Naive thymus-derived CD4-positive, alpha-beta T cell (primary cell): ENCODE measurements at regions not wholly inside any gene's neighbourhood (a gene's known extent, or its start where the extent isn't known, plus 50 kb on each side); places are given as distances from the start of the nearest gene placed in this dataset.

Source experiments
- ATAC-seq: fragments of 150-1000 bp; cut with Tn5 transposase; 2 replicates; pipeline ENCODE4 v1.10.0; 2021; ENCODE audit warnings: mild to moderate bottlenecking, moderate library complexity
- CTCF ChIA-PET: fragments of 350-600 bp; sonication (Branson Sonifier 250); formaldehyde crosslinking; loops from one replicate; lab custom pipeline; 2021; ENCODE audit warnings: antibody characterized with exemption; lab: Charles Lee
- POLR2A ChIA-PET: fragments of 350-600 bp; sonication (Branson Sonifier 250); formaldehyde crosslinking; loops from one replicate; lab custom pipeline; 2021; ENCODE audit warnings: antibody characterized with exemption, inconsistent platforms; lab: Charles Lee
- DNase-seq, 9 donors: peaks; one replicate each; pipeline versions ENCODE4 v3.0.0 to v3.0.0-alpha.2; 2020 to 2022; ENCODE audit warnings: mixed read lengths in 1 of 9
- H3K27ac ChIP-seq: one replicate; pipeline ENCODE4 v1.7.0; 2013; ENCODE audit warnings: mild to moderate bottlenecking, low read depth, low read length, moderate library complexity
- H3K27me3 ChIP-seq, 2 donors: one replicate each; pipeline ENCODE4 v1.7.0; 2013; ENCODE audit warnings: low read length in 2 of 2, mild to moderate bottlenecking in 2 of 2, moderate library complexity in 2 of 2; ENCODE audit not compliant: control insufficient read depth in 2 of 2, insufficient read depth in 2 of 2
- H3K36me3 ChIP-seq, 3 experiments: 1 replicate in 2 of 3; 2 replicates in 1 of 3; pipeline ENCODE4 v1.7.0; 2013; ENCODE audit warnings: low read length in 3 of 3, mild to moderate bottlenecking in 3 of 3, moderate library complexity in 1 of 3; ENCODE audit not compliant: insufficient read depth in 3 of 3, control insufficient read depth in 2 of 3
- H3K4me1 ChIP-seq, 2 donors: one replicate each; pipeline ENCODE4 v1.7.0; 2013; ENCODE audit warnings: low read length in 2 of 2, mild to moderate bottlenecking in 2 of 2, moderate library complexity in 1 of 2; ENCODE audit not compliant: control insufficient read depth in 2 of 2, insufficient read depth in 2 of 2
- H3K4me3 ChIP-seq: 2 replicates; pipeline ENCODE4 v1.7.0; 2013; ENCODE audit warnings: mild to moderate bottlenecking, low read length
- H3K9me3 ChIP-seq, 3 experiments: 1 replicate in 2 of 3; 2 replicates in 1 of 3; pipeline ENCODE4 v1.7.0; 2013; ENCODE audit warnings: low read length in 3 of 3; ENCODE audit not compliant: control insufficient read depth in 2 of 3
- H3K27ac Mint-ChIP-seq, 9 donors: one replicate each; pipeline ENCODE4 v1.8.0; 2020 to 2022; ENCODE audit warnings: mixed read lengths in 9 of 9, mild to moderate bottlenecking in 8 of 9, moderate library complexity in 5 of 9, inconsistent platforms in 2 of 9
- H3K27me3 Mint-ChIP-seq, 5 donors: one replicate each; pipeline ENCODE4 v1.8.0; 2021 to 2022; ENCODE audit warnings: mixed read lengths in 5 of 5, mild to moderate bottlenecking in 1 of 5
- H3K36me3 Mint-ChIP-seq, 5 donors: one replicate each; pipeline ENCODE4 v1.8.0; 2020 to 2022; ENCODE audit warnings: mixed read lengths in 5 of 5, mild to moderate bottlenecking in 3 of 5, inconsistent platforms in 1 of 5
- H3K4me1 Mint-ChIP-seq, 7 donors: one replicate each; pipeline ENCODE4 v1.8.0; 2020 to 2022; ENCODE audit warnings: mixed read lengths in 7 of 7, mild to moderate bottlenecking in 3 of 7, inconsistent platforms in 1 of 7
- H3K4me3 Mint-ChIP-seq, 10 donors: one replicate each; pipeline ENCODE4 v1.8.0; 2020 to 2022; ENCODE audit warnings: mild to moderate bottlenecking in 10 of 10, mixed read lengths in 10 of 10, moderate library complexity in 6 of 10, inconsistent platforms in 2 of 10
- H3K9me3 Mint-ChIP-seq, 11 donors: one replicate each; pipeline ENCODE4 v1.8.0; 2020 to 2022; ENCODE audit warnings: mixed read lengths in 11 of 11, mild to moderate bottlenecking in 4 of 11, inconsistent platforms in 1 of 11, moderate library complexity in 1 of 11
- intact Hi-C, 2 donors: fragments of 100-400 bp; cut with micrococcal nuclease; formaldehyde crosslinking; loops; one replicate each; pipeline ENCODE4 v1.15.1; 2023

DNA sequence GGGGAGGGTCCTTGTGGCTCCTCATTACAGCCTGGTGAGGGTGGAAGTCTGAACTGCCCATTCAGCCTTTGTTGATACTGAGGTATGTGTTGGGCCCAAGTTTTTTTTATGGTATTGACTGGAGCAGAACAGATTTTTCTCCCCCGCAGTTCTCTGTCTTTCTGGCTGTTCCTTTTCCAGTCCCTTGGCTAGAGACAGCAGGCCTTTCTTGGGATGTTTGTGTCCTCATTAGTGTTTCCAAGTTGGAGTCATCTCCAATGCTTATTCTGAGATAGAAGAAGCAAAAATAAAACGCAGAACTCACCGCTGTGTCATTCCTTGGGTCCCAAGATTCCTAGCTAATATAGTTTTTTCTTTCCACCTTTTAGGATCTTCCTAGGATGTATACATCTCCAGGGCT, 193.3 kb downstream of the RAMP3 start:
- H3K27me3 ChIP-seq = no peaks in the 10 kb centered on the region
- no peaks in the 10 kb centered on the region for H3K4me1 ChIP-seq
- intact Hi-C loops = no loop called here
- Mint-ChIP-seq H3K27me3 (peaks cover 12 to 44% (median 31%) of the 10 kb centered on the region in 5 donors), H3K9me3 (peaks cover 0 to 3% (median 0%) of the 10 kb centered on the region in 11 donors), H3K4me1 (no peaks in the 10 kb centered on the region), H3K4me3 (no peak overlapping the region), H3K36me3 (no peaks in the 10 kb centered on the region), H3K27ac (no peak overlapping the region)
- no peak for ATAC-seq
- no peak overlapping the region for H3K27ac ChIP-seq
- H3K9me3 ChIP-seq = no peaks in the 10 kb centered on the region
- POLR2A ChIA-PET = no interaction called here
- DNase-seq = no peak
- CTCF ChIA-PET = no interaction called here
- H3K4me3 ChIP-seq = no peak overlapping the region
- H3K36me3 ChIP-seq = no peaks in the 10 kb centered on the region

DNA sequence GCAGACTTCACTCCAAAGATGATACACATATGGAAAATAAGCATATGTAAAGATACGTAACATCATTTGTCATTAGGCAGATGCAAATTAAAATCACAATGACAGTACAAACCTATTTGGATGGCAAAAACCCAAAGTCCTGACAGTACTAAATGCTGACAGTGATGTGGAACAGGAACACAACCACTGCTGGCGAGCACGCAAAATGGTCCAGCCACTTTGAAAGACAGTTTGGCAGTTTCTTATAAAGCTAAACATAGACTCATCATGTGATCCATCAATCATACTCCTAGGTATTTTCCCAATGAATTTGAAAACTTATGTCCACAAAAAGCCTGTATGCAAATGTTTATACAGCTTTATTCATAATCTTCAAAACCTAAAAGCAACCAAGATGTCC, 200.7 kb downstream of the RAMP3 start:
- Mint-ChIP-seq H3K4me3 (no peak overlapping the region), H3K4me1 (no peaks in the 10 kb centered on the region)

DNA sequence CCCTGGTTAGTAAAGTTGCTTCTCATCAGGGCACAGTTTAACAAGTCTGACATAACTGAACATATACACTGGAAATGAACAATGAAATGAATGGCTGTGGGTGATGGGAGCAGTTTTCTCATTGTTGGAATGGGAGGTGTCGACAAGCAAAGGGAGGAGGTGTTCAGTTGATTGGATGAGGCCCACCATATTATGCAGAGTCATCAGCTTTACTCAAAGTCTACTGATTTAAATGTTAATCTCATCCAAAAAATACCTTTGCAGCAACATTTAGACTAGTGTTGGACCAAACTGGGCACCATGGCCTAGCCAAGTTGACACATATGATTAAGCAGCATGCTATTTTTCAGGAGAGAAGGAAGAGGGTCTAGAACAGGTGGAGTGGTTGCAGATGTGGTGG, 201.7 kb downstream of the RAMP3 start:
- ChIA-PET POLR2A (no interaction called here), CTCF (no interaction called here)
- DNase-seq = no peak
- Histone ChIP-seq H3K9me3 (no peaks in the 10 kb centered on the region), H3K27ac (no peak overlapping the region), H3K27me3 (no peaks in the 10 kb centered on the region), H3K36me3 (no peaks in the 10 kb centered on the region), H3K4me3 (no peak overlapping the region), H3K4me1 (no peaks in the 10 kb centered on the region)
- intact Hi-C loops = no loop called here
- H3K27me3 Mint-ChIP-seq = peaks cover 14 to 22% (median 22%) of the 10 kb centered on the region in 5 donors
- no peaks in the 10 kb centered on the region for H3K4me1 Mint-ChIP-seq
- no peak overlapping the region for H3K27ac Mint-ChIP-seq
- ATAC-seq = no peak
- H3K9me3 Mint-ChIP-seq = peaks cover 0 to 26% (median 4%) of the 10 kb centered on the region in 11 donors
- H3K4me3 Mint-ChIP-seq = no peak overlapping the region
- H3K36me3 Mint-ChIP-seq = no peaks in the 10 kb centered on the region

More for the DNA sequence above, 200.7 kb downstream of the RAMP3 start:
- no peak for DNase-seq
- ATAC-seq = no peak
- H3K4me1 ChIP-seq = no peaks in the 10 kb centered on the region
- ChIA-PET CTCF (no interaction called here), POLR2A (no interaction called here)
- Mint-ChIP-seq H3K36me3 (no peaks in the 10 kb centered on the region), H3K27ac (no peak overlapping the region), H3K9me3 (peaks cover 0 to 26% (median 4%) of the 10 kb centered on the region in 11 donors), H3K27me3 (peaks cover 20 to 26% (median 24%) of the 10 kb centered on the region in 5 donors)
- no peaks in the 10 kb centered on the region for H3K36me3 ChIP-seq
- no peak overlapping the region for H3K27ac ChIP-seq
- intact Hi-C loops = no loop called here
- H3K9me3 ChIP-seq = no peaks in the 10 kb centered on the region
- no peaks in the 10 kb centered on the region for H3K27me3 ChIP-seq
- no peak overlapping the region for H3K4me3 ChIP-seq

DNA sequence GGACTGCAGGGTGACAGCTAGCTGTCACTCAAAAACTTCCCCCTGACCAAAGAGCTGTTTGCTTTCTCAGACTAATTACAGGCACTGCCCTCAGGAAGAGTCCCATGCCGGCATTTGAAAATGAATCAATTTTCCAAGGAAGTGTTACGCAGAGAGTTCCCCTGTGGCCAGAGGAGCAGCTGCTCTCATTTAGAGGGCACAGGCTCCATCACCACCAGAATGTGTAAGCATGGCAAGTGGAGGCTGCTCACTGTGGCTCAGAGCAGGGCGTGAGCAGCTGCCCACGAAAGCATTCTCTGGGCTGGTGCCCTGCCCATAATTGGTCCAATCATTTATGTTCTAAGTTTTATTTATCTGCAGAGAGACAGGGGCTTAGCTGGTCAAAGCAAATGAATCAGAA, 202.2 kb downstream of the RAMP3 start:
- H3K36me3 Mint-ChIP-seq = no peaks in the 10 kb centered on the region
- ChIA-PET POLR2A (no interaction called here), CTCF (no interaction called here)
- Histone ChIP-seq H3K9me3 (no peaks in the 10 kb centered on the region), H3K36me3 (no peaks in the 10 kb centered on the region), H3K27me3 (no peaks in the 10 kb centered on the region), H3K4me3 (no peak overlapping the region), H3K27ac (no peak overlapping the region), H3K4me1 (no peaks in the 10 kb centered on the region)
- peaks cover 12 to 22% (median 18%) of the 10 kb centered on the region in 5 donors for H3K27me3 Mint-ChIP-seq
- H3K27ac Mint-ChIP-seq = no peak overlapping the region
- no peaks in the 10 kb centered on the region for H3K4me1 Mint-ChIP-seq
- H3K9me3 Mint-ChIP-seq = peaks cover 0 to 26% (median 4%) of the 10 kb centered on the region in 11 donors
- intact Hi-C loops = no loop called here
- no peak for ATAC-seq
- no peak for DNase-seq
- no peak overlapping the region for H3K4me3 Mint-ChIP-seq

DNA sequence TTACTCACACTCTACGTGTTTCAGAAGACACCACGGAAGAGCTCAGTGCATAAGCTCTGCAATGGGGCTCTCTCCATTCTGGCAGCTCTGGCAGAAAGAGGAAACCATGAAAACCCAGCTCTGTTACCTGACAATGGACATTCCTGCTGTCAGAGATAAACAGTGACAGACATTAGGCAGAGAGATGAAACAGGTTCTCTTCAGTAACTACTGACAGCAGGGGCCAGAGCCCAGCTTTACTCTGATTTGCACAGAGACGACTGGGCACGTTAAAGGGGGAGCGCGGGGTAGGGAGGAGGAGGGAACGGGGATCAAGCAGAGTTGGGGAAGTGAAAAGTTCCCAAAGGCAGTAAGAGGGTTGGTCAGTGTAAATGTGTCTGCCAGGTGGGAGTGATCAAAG, 206.1 kb downstream of the RAMP3 start:
- no peaks in the 10 kb centered on the region for H3K36me3 Mint-ChIP-seq
- H3K4me3 Mint-ChIP-seq = no peak overlapping the region
- Histone ChIP-seq H3K27me3 (no peaks in the 10 kb centered on the region), H3K4me1 (no peaks in the 10 kb centered on the region), H3K36me3 (no peaks in the 10 kb centered on the region), H3K27ac (no peak overlapping the region), H3K4me3 (no peak overlapping the region), H3K9me3 (no peaks in the 10 kb centered on the region)
- POLR2A ChIA-PET = no interaction called here
- H3K4me1 Mint-ChIP-seq = no peaks in the 10 kb centered on the region
- intact Hi-C loops = no loop called here
- peaks cover 0 to 14% (median 3%) of the 10 kb centered on the region in 11 donors for H3K9me3 Mint-ChIP-seq
- CTCF ChIA-PET = no interaction called here
- no peak for DNase-seq
- no peak overlapping the region for H3K27ac Mint-ChIP-seq
- H3K27me3 Mint-ChIP-seq = peaks cover 7 to 22% (median 18%) of the 10 kb centered on the region in 5 donors
- ATAC-seq = no peak

DNA sequence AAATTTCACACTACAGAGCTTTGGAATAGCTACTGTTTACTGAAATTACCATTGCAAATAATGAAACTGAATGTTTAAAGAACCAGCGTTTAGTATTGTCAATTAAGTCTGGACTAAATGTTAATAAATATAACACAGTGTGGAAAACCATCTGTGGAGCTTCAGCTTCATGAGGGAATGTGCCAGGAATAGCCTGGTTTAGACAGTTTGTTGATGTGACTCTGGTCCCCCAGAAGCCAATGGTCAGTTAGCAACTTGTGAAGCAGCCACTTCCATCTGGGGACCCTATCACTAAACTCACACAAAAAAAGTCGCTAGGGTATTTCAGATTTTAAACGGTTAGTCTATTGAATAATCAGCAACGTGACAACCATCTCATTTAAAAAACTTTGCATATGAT, 207.8 kb downstream of the RAMP3 start:
- Histone ChIP-seq H3K27ac (no peak overlapping the region), H3K4me1 (no peaks in the 10 kb centered on the region), H3K9me3 (no peaks in the 10 kb centered on the region), H3K27me3 (no peaks in the 10 kb centered on the region), H3K4me3 (no peak overlapping the region), H3K36me3 (no peaks in the 10 kb centered on the region)
- no peak overlapping the region for H3K27ac Mint-ChIP-seq
- peaks cover 15 to 37% (median 23%) of the 10 kb centered on the region in 5 donors for H3K27me3 Mint-ChIP-seq
- H3K9me3 Mint-ChIP-seq = peaks cover 0 to 12% (median 1%) of the 10 kb centered on the region in 11 donors
- CTCF ChIA-PET = no interaction called here
- POLR2A ChIA-PET = no interaction called here
- intact Hi-C loops = no loop called here
- ATAC-seq = no peak
- H3K4me1 Mint-ChIP-seq = no peaks in the 10 kb centered on the region
- H3K4me3 Mint-ChIP-seq = no peak overlapping the region
- DNase-seq = no peak
- H3K36me3 Mint-ChIP-seq = no peaks in the 10 kb centered on the region

DNA sequence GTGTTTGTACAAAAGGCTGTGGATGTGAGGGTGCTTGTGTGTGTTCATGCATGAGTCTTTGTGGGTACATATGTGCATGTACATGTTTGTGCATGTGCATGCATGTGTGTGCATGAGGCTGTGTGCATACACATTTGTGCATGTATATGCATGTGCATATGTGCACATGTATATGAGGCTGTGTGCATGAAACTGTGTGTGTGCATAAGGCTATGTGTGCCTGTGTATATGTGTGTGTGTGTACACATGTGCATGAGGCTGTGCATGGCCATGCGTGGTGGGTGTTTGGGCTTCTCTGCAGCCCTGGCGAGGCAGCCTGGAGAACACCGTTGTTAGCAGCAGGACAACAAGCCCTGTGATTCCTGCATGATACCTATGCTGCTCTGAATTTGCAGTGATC, 207.7 kb upstream of the ADCY1 start:
- Histone ChIP-seq H3K27me3 (no peaks in the 10 kb centered on the region), H3K36me3 (no peaks in the 10 kb centered on the region), H3K4me1 (no peaks in the 10 kb centered on the region), H3K4me3 (no peak overlapping the region), H3K27ac (no peak overlapping the region), H3K9me3 (no peaks in the 10 kb centered on the region)
- ChIA-PET POLR2A (no interaction called here), CTCF (no interaction called here)
- Mint-ChIP-seq H3K27ac (no peak overlapping the region), H3K9me3 (peaks cover 0 to 15% (median 3%) of the 10 kb centered on the region in 11 donors), H3K4me1 (no peaks in the 10 kb centered on the region), H3K36me3 (no peaks in the 10 kb centered on the region), H3K27me3 (peaks cover 21 to 43% (median 30%) of the 10 kb centered on the region in 5 donors), H3K4me3 (no peak overlapping the region)
- DNase-seq (no peak), ATAC-seq (no peak)
- intact Hi-C loops = no loop called here
